CD14-positive monocyte (primary cell): ENCODE measurements at regions not wholly inside any gene's neighbourhood (a gene's known extent, or its start where the extent isn't known, plus 50 kb on each side); places are given as distances from the start of the nearest gene placed in this dataset.

Experiments used
- DNase-seq, 3 donors: peaks; one replicate each; pipeline ENCODE4 v3.0.0-alpha.2; 2011 to 2022
- H2AFZ ChIP-seq: 2 replicates; pipeline ENCODE4 v1.6.0; 2012; ENCODE audit warnings: mild to moderate bottlenecking, low read depth, low read length, inconsistent platforms; ENCODE audit not compliant: insufficient read depth, poor library complexity, severe bottlenecking
- H3K27ac ChIP-seq, 2 donors: 1 replicate in 1 of 2; 2 replicates in 1 of 2; pipeline ENCODE4 v1.5.1; 2012 to 2013; ENCODE audit warnings: low read length in 2 of 2, control low read depth in 1 of 2, inconsistent platforms in 1 of 2, low read depth in 1 of 2, mild to moderate bottlenecking in 1 of 2
- H3K27me3 ChIP-seq, 2 donors: one replicate each; pipeline versions ENCODE4 v1.6.0 to v1.6.1; 2011 to 2013; ENCODE audit warnings: low read length in 2 of 2; ENCODE audit not compliant: control insufficient read depth in 2 of 2, insufficient read depth in 2 of 2
- H3K36me3 ChIP-seq, 2 donors: replicated peaks in 1 of 2; 1 replicate in 1 of 2; 2 replicates in 1 of 2; pipeline versions ENCODE4 v1.5.1 to v1.6.1; 2012 to 2013; ENCODE audit warnings: low read length in 2 of 2, control low read depth in 1 of 2, inconsistent platforms in 1 of 2, mild to moderate bottlenecking in 1 of 2; ENCODE audit not compliant: insufficient read depth in 2 of 2, control insufficient read depth in 1 of 2
- H3K4me1 ChIP-seq, 2 donors: 1 replicate in 1 of 2; 2 replicates in 1 of 2; pipeline versions ENCODE4 v1.5.1 to v1.6.1; 2012 to 2013; ENCODE audit warnings: low read length in 2 of 2, control low read depth in 1 of 2, inconsistent platforms in 1 of 2, mild to moderate bottlenecking in 1 of 2, moderate library complexity in 1 of 2; ENCODE audit not compliant: insufficient read depth in 2 of 2, control insufficient read depth in 1 of 2
- H3K4me2 ChIP-seq: replicated peaks from 2 replicates; pipeline ENCODE3; 2012; ENCODE audit warnings: low read length, moderate library complexity, mild to moderate bottlenecking; ENCODE audit not compliant: poor library complexity, severe bottlenecking; ENCODE audit errors: extremely low read depth
- H3K4me3 ChIP-seq, 3 experiments: fragments of 200-600 bp in 1 of 3; sonication (generic) in 1 of 3; replicated peaks in 1 of 3; 1 replicate in 2 of 3; 2 replicates in 1 of 3; pipeline ENCODE4 v1.5.1; 2011 to 2013; ENCODE audit warnings: low read length in 3 of 3, mild to moderate bottlenecking in 3 of 3, control low read depth in 2 of 3, low read depth in 2 of 3, inconsistent platforms in 1 of 3, moderate library complexity in 1 of 3
- H3K79me2 ChIP-seq: 2 replicates; pipeline ENCODE4 v1.6.0; 2012; ENCODE audit warnings: mild to moderate bottlenecking, control low read depth, inconsistent platforms, low read length, moderate library complexity; ENCODE audit not compliant: insufficient read depth
- H3K9ac ChIP-seq: 2 replicates; pipeline ENCODE4 v1.6.0; 2017; ENCODE audit warnings: low read length, mild to moderate bottlenecking; ENCODE audit not compliant: insufficient read depth, poor library complexity, severe bottlenecking
- H3K9me3 ChIP-seq, 2 donors: replicated peaks in 1 of 2; 1 replicate in 1 of 2; 2 replicates in 1 of 2; pipeline versions ENCODE4 v1.5.1 to v1.6.1; 2012 to 2013; ENCODE audit warnings: low read length in 2 of 2, control low read depth in 1 of 2; ENCODE audit not compliant: control insufficient read depth in 1 of 2, insufficient read depth in 1 of 2
- H4K20me1 ChIP-seq: 2 replicates; pipeline ENCODE4 v1.6.0; 2012; ENCODE audit warnings: mild to moderate bottlenecking, low read length, control low read depth, moderate library complexity; ENCODE audit not compliant: insufficient read depth
- H3K27ac Mint-ChIP-seq, 7 donors: one replicate each; pipeline ENCODE4 v1.8.0; 2020; ENCODE audit warnings: mild to moderate bottlenecking in 7 of 7, mixed read lengths in 7 of 7, moderate library complexity in 6 of 7, inconsistent platforms in 2 of 7
- H3K27me3 Mint-ChIP-seq, 3 donors: one replicate each; pipeline ENCODE4 v1.8.0; 2021 to 2022; ENCODE audit warnings: low read depth in 3 of 3, mild to moderate bottlenecking in 3 of 3, mixed read lengths in 3 of 3, moderate library complexity in 3 of 3, inconsistent platforms in 1 of 3
- H3K36me3 Mint-ChIP-seq, 2 donors: one replicate each; pipeline ENCODE4 v1.8.0; 2020; ENCODE audit warnings: mixed read lengths in 2 of 2, inconsistent platforms in 1 of 2, mild to moderate bottlenecking in 1 of 2
- H3K4me1 Mint-ChIP-seq: one replicate; pipeline ENCODE4 v1.8.0; 2020; ENCODE audit warnings: mild to moderate bottlenecking, mixed read lengths
- H3K4me3 Mint-ChIP-seq, 2 donors: one replicate each; pipeline ENCODE4 v1.8.0; 2020; ENCODE audit warnings: mild to moderate bottlenecking in 2 of 2, mixed read lengths in 2 of 2, moderate library complexity in 1 of 2
- H3K9me3 Mint-ChIP-seq, 7 donors: one replicate each; pipeline ENCODE4 v1.8.0; 2020 to 2022; ENCODE audit warnings: mixed read lengths in 7 of 7, mild to moderate bottlenecking in 6 of 7, moderate library complexity in 6 of 7, inconsistent platforms in 2 of 7
- CTCF ChIP-seq: fragments of 200-600 bp; IDR thresholded peaks from one replicate; pipeline ENCODE4 v1.8.0; 2022; ENCODE audit warnings: antibody characterized with exemption, mild to moderate bottlenecking
- WGBS: methylation state at CpG from one replicate; pipeline ENCODE4 v1.1.5; 2013; ENCODE audit warnings: missing lambda C conversion rate; ENCODE audit not compliant: insufficient coverage; 5-methylcytosine and 5-hydroxymethylcytosine counted together
- intact Hi-C, 2 donors: fragments of 100-400 bp; cut with micrococcal nuclease; formaldehyde crosslinking; loops; one replicate each; pipeline versions ENCODE4 v1.15.0 to v1.15.1; 2023

DNA sequence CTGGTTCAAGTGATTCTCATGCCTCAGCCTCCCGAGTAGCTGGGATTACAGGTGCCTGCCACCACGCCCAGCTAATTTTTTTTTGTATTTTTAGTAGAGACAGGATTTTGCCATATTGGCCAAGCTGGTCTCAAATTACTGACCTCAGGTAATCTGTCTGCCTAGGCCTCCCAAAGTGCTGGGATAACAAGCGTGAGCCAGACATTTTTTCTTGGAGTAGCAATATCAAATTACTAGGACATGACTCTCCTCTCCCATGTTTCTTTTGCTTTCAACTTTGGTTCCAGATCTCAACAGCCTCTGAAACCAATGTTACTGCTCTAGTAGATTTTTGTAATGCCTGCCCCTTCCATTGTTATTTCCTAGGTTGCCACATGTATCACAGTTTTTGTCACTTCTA lies 462.0 kb downstream of the GBE1 start:
- Histone ChIP-seq H3K36me3 (no peaks in the 10 kb centered on the region), H2AFZ (no peak overlapping the region), H3K4me2 (no peak overlapping the region), H3K27ac (no peak overlapping the region), H3K79me2 (no peaks in the 10 kb centered on the region), H4K20me1 (no peaks in the 10 kb centered on the region), H3K4me3 (no peak overlapping the region), H3K9ac (no peak overlapping the region), H3K4me1 (no peaks in the 10 kb centered on the region), H3K9me3 (no peaks in the 10 kb centered on the region), H3K27me3 (no peaks in the 10 kb centered on the region)
- no peaks in the 10 kb centered on the region for H3K4me1 Mint-ChIP-seq
- DNase-seq, result no peak
- no peaks in the 10 kb centered on the region for H3K36me3 Mint-ChIP-seq
- peaks cover 0 to 3% (median 0%) of the 10 kb centered on the region in 7 donors for H3K9me3 Mint-ChIP-seq
- intact Hi-C loops, result no loop called here
- no peak overlapping the region for H3K4me3 Mint-ChIP-seq
- WGBS, result 90% methylated on average over 2 of the region's 3 CpGs
- TF ChIP-seq CTCF, result no peak
- no peak overlapping the region for H3K27ac Mint-ChIP-seq
- H3K27me3 Mint-ChIP-seq, result peaks cover 0 to 3% (median 0%) of the 10 kb centered on the region in 3 donors

DNA sequence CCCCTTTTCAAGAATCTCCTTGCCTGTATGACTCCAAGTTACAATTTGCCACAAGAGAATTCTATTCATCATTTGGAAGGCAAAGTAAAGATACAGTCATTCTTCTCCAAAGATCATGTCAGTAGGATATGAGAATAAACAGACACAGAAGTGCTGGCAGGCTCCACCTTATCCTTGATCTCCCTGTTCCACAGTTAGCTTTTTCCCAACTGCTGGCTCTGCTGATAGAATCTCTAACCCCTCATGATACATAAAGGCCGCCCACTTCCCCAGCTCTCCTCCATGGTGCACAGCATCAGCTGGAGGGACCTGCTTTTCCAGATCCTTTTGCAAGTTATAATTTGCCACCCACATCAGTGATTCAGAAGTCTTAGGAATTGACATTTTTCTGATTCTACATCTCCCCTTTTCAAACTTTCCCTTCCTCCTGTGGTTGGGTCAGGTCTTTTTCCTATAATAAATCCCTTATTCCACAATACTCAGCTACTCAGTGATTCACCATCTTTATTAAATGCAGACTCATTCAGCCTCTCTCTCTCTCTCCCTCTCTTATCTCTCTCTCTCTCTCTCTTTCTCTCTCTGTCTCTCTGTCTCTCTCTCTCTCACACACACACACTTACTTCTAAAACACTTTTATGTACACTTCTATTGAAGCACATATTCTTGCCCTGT lies 465.4 kb downstream of the GBE1 start:
- Histone ChIP-seq H3K4me2 (no peak overlapping the region), H3K9me3 (no peaks in the 10 kb centered on the region), H3K9ac (no peak overlapping the region), H3K4me3 (no peak overlapping the region), H4K20me1 (no peaks in the 10 kb centered on the region), H2AFZ (no peak overlapping the region), H3K27me3 (no peaks in the 10 kb centered on the region), H3K36me3 (no peaks in the 10 kb centered on the region), H3K4me1 (no peaks in the 10 kb centered on the region), H3K27ac (no peak overlapping the region), H3K79me2 (no peaks in the 10 kb centered on the region)
- no peak overlapping the region for H3K27ac Mint-ChIP-seq
- peaks cover 0 to 3% (median 0%) of the 10 kb centered on the region in 3 donors for H3K27me3 Mint-ChIP-seq
- peaks cover 0 to 4% (median 0%) of the 10 kb centered on the region in 7 donors for H3K9me3 Mint-ChIP-seq
- no peak overlapping the region for H3K4me3 Mint-ChIP-seq
- DNase-seq, result no peak
- H3K36me3 Mint-ChIP-seq, result no peaks in the 10 kb centered on the region
- no CpG with 5 or more reads among the region's 1 CpG for WGBS
- no peaks in the 10 kb centered on the region for H3K4me1 Mint-ChIP-seq
- intact Hi-C loops, result no loop called here
- no peak for TF ChIP-seq CTCF
